SH-SY5Y (cell line): ENCODE measurements at regions not wholly inside any gene's neighbourhood (a gene's known extent, or its start where the extent isn't known, plus 50 kb on each side); places are given as distances from the start of the nearest gene placed in this dataset.

Experiments
- GATA2 ChIP-seq: IDR thresholded peaks from 2 replicates; pipeline ENCODE4 v1.6.1; 2011; ENCODE audit warnings: mild to moderate bottlenecking, low read depth, low read length
- GATA3 ChIP-seq: IDR thresholded peaks from 2 replicates; pipeline ENCODE4 v1.6.1; 2011; ENCODE audit warnings: low read depth, mild to moderate bottlenecking, low read length, moderate library complexity

DNA sequence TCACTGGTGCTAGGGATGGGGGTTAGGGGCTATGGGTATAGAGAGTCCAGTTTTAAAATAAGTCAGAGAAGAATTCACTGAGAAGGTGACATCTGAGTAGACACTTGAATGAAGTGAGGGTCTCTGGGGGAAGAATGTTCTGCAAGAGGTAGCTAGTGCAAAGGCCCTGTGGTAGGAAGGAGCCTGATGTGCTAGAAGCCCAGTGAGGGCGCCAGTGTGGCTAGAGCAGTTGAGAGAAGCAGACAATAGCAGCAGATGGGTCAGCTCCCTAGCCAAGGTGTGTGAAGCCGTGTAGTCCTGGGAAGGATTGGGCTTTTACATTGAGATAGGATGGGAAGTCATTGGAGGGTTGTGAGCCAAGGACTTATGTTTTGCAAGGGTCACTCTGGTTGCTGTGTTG is 105.8 kb upstream of the PELI1 start:
- TF ChIP-seq GATA2 (no peak), GATA3 (no peak)
